ENCODE measurements at regions not wholly inside any gene's neighbourhood (a gene's known extent, or its start where the extent isn't known, plus 50 kb on each side); places are given as distances from the start of the nearest gene placed in this dataset.

- DNase-seq, result no peak
Observed at GRCh38 chr2:180061085-180061484, 54.0 kb upstream of the CWC22 start.

GRCh38 chr2:180058993-180059392, 51.9 kb upstream of the CWC22 start:
- no peak for DNase-seq

GRCh38 chr2:180057706-180058412, 50.8 kb upstream of the CWC22 start:
- DNase-seq, result no peak
